NCI-H128 (cell line): ENCODE measurements at regions not wholly inside any gene's neighbourhood (a gene's known extent, or its start where the extent isn't known, plus 50 kb on each side); places are given as distances from the start of the nearest gene placed in this dataset.

Source experiments
- DNase-seq: peaks from one replicate; lab custom pipeline; 2025; ENCODE audit not compliant: unreplicated experiment; lab: John Stamatoyannopoulos, UW

DNA sequence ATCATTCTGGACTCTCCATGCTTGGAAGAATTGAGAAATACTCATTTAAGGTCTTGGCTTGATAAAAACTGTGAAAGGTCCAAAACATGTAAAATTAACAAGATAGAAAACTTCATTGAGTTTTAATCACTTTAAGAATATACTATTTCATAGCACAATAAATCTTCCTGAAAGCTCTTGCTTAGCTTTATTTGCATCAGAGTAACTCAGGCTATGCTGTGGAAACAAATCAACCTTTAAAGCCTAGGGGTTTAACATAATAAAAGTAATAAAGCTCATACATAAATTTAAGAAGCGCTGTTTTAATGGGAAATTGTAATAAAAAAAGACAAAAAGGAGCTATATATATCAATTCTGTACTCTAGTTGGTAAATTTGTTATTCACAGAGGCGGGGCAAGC lies 77.2 kb upstream of the PTCHD4 start:
- no peak for DNase-seq

- no peak for DNase-seq
Observed at GRCh38 chr6:48186746-48187145, 75.7 kb upstream of the PTCHD4 start.

GRCh38 chr6:48184648-48185047 lies 73.7 kb upstream of the PTCHD4 start:
- DNase-seq, result no peak

DNA sequence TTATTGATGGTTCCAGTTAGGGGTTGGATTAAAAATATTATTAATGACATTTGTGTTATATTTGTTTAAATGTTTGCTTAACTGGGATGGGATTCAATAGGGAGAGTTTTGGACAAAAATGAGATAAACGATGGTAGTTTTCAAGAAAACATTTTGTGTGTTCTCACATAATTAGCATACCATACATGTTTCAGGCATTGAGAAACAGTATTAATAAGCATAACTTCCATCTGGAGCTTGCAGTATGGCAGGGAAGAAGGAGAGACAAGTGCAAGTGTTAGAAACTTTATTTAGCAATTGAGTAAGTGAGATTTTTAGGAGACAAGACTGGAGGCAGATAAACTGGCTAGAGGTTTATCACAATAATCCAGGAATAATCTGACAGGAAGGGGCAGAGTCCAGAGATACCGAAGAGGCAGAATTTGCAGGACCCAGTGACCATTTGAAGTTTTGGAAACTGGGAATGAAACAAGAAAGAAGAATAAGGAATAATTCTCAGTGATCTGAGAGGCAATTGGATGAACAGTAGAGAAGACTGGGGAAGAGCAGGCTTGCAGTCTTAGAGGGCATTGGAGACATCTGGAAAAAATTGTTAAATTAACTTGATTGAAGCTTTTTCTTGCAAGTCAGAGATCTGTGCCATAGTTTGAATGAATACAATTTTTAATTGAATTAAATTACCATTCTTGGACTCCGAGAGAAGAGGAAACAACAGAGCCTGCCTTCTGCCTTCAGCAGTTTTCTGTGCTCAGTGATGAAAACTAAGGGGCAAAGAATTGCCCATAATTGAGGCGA lies 73.0 kb upstream of the PTCHD4 start:
- no peak for DNase-seq

DNA sequence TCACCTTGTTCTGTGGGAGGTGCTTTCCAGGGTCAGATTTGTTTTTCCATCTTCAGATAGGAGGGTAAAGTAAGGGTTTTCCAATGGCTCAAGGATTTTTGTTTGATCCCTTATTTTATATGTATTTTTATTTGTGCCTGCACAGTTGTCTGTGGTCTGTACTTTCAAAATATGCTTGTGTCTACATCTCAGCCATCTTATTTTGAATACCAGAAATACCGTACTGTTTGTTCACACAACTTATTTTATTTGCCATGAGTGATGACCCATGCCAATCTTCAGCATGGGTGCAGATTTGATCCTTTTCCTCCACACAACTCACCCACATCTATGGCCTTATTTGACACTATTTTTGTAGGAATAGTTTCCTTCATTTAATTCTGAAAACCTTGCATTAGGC lies 72.2 kb upstream of the PTCHD4 start:
- no peak for DNase-seq

DNA sequence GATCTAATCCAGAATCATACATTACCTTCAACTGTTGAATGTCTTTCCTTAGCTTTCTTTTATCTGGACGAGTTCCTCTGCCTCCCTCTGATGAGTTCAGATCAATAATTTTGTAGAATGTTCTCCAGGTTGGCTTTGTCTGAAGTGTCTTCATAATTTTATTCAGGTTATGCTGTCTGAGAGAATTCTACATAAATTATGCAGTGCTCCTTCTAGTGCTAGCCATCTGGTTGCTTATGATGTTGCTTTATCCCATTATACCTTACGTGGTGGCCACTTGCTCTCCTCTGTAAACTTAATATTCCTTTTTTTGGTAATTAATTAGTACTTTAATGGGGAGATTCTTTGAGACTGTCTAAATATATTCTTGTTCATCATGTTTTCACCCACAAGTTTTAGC lies 67.7 kb upstream of the PTCHD4 start:
- no peak for DNase-seq

DNA sequence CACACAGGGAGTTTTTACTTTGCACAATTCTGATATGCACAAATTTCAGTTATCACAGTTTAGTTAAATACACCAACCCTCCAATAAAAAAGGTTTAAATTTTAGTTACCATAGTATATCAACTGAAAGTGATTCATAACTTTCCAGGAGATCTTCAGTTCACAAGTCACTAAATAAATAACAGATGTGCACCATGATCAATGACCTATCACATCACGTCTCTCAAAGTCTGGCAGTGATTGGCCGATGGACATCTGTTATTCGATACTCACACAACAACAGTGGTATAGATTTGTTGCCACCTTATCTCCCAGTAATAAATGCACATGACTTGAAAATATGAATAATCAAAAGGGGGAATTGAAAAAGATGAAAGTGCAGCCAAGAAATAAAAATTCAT lies 66.8 kb upstream of the PTCHD4 start:
- no peak for DNase-seq

GRCh38 chr6:48176645-48177308 lies 65.8 kb upstream of the PTCHD4 start:
- no peak for DNase-seq

DNA sequence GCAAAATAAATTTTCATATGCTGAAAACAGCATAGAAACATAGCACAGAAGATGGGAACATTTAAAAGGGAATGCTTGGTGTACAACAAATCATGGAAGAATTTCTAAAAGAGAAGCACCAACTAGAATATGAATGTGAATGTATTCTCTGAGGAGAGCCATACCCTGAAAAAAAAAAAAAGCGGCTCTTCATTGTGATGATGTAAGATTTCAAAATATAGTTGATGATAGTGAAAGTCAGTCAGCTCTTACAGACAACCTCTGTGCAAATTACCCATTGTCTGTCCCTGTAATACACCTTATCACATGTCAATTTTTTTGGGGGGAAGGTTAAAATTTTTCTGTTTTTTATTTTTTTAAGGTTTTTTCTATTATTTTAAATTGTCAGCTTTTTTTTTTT lies 58.6 kb upstream of the PTCHD4 start:
- DNase-seq, result no peak
